Activated T-helper 17 cell treated with anti-CD3 and anti-CD28 coated beads, Interleukin-2, amount 50 U/mL, for 72 hours (primary cell): ENCODE measurements at regions not wholly inside any gene's neighbourhood (a gene's known extent, or its start where the extent isn't known, plus 50 kb on each side); places are given as distances from the start of the nearest gene placed in this dataset.

Source experiments
- ATAC-seq: fragments of 150-1000 bp; cut with Tn5 transposase; replicated peaks from 2 replicates; pipeline ENCODE4 v1.10.0; 2021; ENCODE audit warnings: mild to moderate bottlenecking, moderate library complexity
- H3K27ac Mint-ChIP-seq: one replicate; pipeline ENCODE4 v1.8.0; 2022; ENCODE audit warnings: mixed read lengths
- H3K27me3 Mint-ChIP-seq: one replicate; pipeline ENCODE4 v1.8.0; 2022; ENCODE audit warnings: mixed read lengths
- H3K36me3 Mint-ChIP-seq: one replicate; pipeline ENCODE4 v1.8.0; 2022; ENCODE audit warnings: low read depth, mild to moderate bottlenecking, mixed read lengths
- H3K4me1 Mint-ChIP-seq: one replicate; pipeline ENCODE4 v1.8.0; 2022; ENCODE audit warnings: mixed read lengths
- H3K4me3 Mint-ChIP-seq: one replicate; pipeline ENCODE4 v1.8.0; 2022; ENCODE audit warnings: mild to moderate bottlenecking, mixed read lengths
- H3K9me3 Mint-ChIP-seq: one replicate; pipeline ENCODE4 v1.8.0; 2022; ENCODE audit warnings: mixed read lengths

DNA sequence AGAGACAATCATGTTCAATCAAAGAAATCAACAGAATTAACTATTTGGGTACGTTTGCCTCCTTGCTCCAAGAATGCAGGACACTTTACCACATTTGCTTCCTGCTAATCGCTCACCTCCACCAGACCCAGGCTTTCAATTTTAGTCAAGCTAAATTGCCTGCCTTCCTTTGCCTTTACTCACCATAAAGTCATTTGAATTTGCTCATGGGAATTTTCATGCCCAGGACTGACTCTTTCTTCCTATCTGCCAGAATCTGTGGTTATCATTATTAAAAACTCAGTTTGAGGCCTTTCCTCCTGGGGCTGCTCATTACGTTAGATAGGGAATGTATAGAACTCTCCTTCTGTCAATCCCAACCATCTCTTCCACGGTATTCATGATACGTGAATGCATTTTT is 1935.3 kb upstream of the WWC1 start:
- no peaks in the 10 kb centered on the region for H3K36me3 Mint-ChIP-seq
- ATAC-seq: no peak

GRCh38 chr5:166358127-166358830 is 1933.2 kb upstream of the WWC1 start:
- ATAC-seq: no peak
- H3K4me1 Mint-ChIP-seq: no peaks in the 10 kb centered on the region
- no peaks in the 10 kb centered on the region for H3K36me3 Mint-ChIP-seq
- H3K4me3 Mint-ChIP-seq: no peak overlapping the region
- no peaks in the 10 kb centered on the region for H3K9me3 Mint-ChIP-seq
- no peak overlapping the region for H3K27ac Mint-ChIP-seq
- H3K27me3 Mint-ChIP-seq: no peaks in the 10 kb centered on the region

More for the DNA sequence above, 1935.3 kb upstream of the WWC1 start:
- Mint-ChIP-seq H3K27me3 (no peaks in the 10 kb centered on the region), H3K27ac (no peak overlapping the region), H3K9me3 (no peaks in the 10 kb centered on the region), H3K4me3 (no peak overlapping the region), H3K4me1 (no peaks in the 10 kb centered on the region)

DNA sequence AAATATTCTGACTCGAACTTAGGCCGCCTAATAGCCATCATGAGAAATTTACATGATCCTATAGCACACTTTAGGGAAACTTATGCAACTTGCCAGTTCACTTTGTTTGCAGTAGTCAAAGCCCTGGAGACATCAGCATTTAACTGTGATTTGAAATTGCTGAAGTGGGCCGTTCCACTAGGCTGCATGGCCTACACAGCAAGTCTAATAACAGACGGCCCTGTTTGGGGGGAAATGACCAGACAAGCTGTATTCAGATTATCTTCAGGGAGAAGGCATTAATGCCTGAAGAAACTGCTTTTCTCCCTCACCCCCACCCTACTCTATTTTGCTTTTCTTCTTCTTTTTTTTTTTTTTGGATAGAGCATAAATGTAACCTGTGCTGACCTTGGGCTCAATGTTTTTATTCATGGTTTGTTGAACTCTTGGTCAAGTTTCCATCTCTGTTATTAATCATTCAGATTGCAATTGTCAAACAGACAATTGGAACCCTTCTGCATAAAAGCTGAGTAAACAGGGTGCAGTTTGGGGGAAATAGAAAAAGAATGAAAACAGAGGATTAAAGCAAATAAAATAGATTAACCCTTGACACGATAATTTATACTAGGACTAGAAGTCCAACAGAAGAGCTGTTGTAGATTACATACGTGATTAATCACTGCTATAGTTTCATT is 1928.2 kb upstream of the WWC1 start:
- Mint-ChIP-seq H3K27me3 (no peaks in the 10 kb centered on the region), H3K9me3 (no peaks in the 10 kb centered on the region), H3K36me3 (no peaks in the 10 kb centered on the region), H3K4me3 (no peak overlapping the region), H3K4me1 (no peaks in the 10 kb centered on the region), H3K27ac (no peak overlapping the region)
- no peak for ATAC-seq

GRCh38 chr5:166365164-166365563 is 1926.3 kb upstream of the WWC1 start:
- H3K27me3 Mint-ChIP-seq: no peaks in the 10 kb centered on the region
- H3K9me3 Mint-ChIP-seq: no peaks in the 10 kb centered on the region
- no peak overlapping the region for H3K4me3 Mint-ChIP-seq
- no peak overlapping the region for H3K27ac Mint-ChIP-seq
- H3K4me1 Mint-ChIP-seq: no peaks in the 10 kb centered on the region
- no peak for ATAC-seq
- no peaks in the 10 kb centered on the region for H3K36me3 Mint-ChIP-seq

DNA sequence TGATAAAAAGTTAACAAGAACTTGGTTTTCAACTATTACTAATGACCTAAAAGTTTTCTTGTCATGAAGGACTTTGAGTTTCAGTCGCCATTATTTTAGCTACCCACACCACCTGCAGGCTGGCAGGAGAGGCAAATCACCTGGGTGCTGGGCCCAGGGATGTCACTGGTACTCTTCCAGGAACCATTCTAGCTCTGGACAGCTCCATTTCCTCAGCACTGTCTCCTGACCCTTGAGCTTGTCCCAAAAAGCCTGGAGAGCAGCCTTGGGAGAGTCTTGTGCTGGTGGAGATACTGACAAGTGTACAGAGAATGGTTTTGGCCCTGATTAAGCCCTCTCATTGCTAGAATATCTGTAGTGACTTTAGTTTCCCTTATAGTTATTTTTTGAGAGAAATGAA is 1924.1 kb upstream of the WWC1 start:
- no peak overlapping the region for H3K27ac Mint-ChIP-seq
- no peaks in the 10 kb centered on the region for H3K9me3 Mint-ChIP-seq
- no peak for ATAC-seq
- no peaks in the 10 kb centered on the region for H3K36me3 Mint-ChIP-seq
- H3K4me3 Mint-ChIP-seq: no peak overlapping the region
- H3K4me1 Mint-ChIP-seq: no peaks in the 10 kb centered on the region
- no peaks in the 10 kb centered on the region for H3K27me3 Mint-ChIP-seq

GRCh38 chr5:166369346-166369745 is 1922.1 kb upstream of the WWC1 start:
- Mint-ChIP-seq H3K36me3 (no peaks in the 10 kb centered on the region), H3K9me3 (no peaks in the 10 kb centered on the region), H3K4me1 (no peaks in the 10 kb centered on the region), H3K27ac (no peak overlapping the region), H3K4me3 (no peak overlapping the region), H3K27me3 (no peaks in the 10 kb centered on the region)
- ATAC-seq: no peak

DNA sequence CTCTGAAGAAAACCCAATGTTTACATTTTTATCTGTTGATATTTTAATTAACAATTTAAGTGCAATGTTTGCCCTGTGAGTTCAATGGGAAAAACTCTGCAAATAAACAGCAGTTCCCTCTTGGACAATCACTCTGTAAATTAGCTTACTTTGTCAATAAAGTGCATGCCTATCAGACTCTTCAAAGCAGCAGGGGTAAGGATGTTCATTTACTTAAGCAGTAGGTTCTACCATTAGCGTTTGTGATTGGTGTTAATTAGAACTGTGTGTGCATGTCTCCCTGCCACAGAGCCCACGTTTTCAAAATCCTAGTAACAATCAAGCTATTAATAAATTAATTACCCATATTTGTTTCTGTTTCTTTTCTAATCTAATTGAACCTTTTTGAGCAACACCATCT is 1921.6 kb upstream of the WWC1 start:
- H3K4me1 Mint-ChIP-seq: no peaks in the 10 kb centered on the region
- H3K4me3 Mint-ChIP-seq: no peak overlapping the region
- no peaks in the 10 kb centered on the region for H3K36me3 Mint-ChIP-seq
- H3K27me3 Mint-ChIP-seq: no peaks in the 10 kb centered on the region
- H3K9me3 Mint-ChIP-seq: no peaks in the 10 kb centered on the region
- H3K27ac Mint-ChIP-seq: no peak overlapping the region
- ATAC-seq: no peak

GRCh38 chr5:166370928-166371690 is 1920.3 kb upstream of the WWC1 start:
- H3K27ac Mint-ChIP-seq: no peak overlapping the region
- H3K36me3 Mint-ChIP-seq: no peaks in the 10 kb centered on the region
- H3K27me3 Mint-ChIP-seq: no peaks in the 10 kb centered on the region
- no peaks in the 10 kb centered on the region for H3K9me3 Mint-ChIP-seq
- H3K4me3 Mint-ChIP-seq: peak overlapping the region; percentile 41
- no peaks in the 10 kb centered on the region for H3K4me1 Mint-ChIP-seq
- ATAC-seq: no peak

- no peaks in the 10 kb centered on the region for H3K9me3 Mint-ChIP-seq
- no peak overlapping the region for H3K27ac Mint-ChIP-seq
- ATAC-seq: no peak
- no peaks in the 10 kb centered on the region for H3K36me3 Mint-ChIP-seq
- no peaks in the 10 kb centered on the region for H3K27me3 Mint-ChIP-seq
- H3K4me1 Mint-ChIP-seq: no peaks in the 10 kb centered on the region
- no peak overlapping the region for H3K4me3 Mint-ChIP-seq
Observed at GRCh38 chr5:166373817-166374216, 1917.6 kb upstream of the WWC1 start.

GRCh38 chr5:166377756-166378155 is 1913.7 kb upstream of the WWC1 start:
- no peak for ATAC-seq
- Mint-ChIP-seq H3K36me3 (no peaks in the 10 kb centered on the region), H3K27ac (no peak overlapping the region), H3K9me3 (peaks cover 4% of the 10 kb centered on the region), H3K4me3 (no peak overlapping the region), H3K4me1 (no peaks in the 10 kb centered on the region), H3K27me3 (no peaks in the 10 kb centered on the region)

DNA sequence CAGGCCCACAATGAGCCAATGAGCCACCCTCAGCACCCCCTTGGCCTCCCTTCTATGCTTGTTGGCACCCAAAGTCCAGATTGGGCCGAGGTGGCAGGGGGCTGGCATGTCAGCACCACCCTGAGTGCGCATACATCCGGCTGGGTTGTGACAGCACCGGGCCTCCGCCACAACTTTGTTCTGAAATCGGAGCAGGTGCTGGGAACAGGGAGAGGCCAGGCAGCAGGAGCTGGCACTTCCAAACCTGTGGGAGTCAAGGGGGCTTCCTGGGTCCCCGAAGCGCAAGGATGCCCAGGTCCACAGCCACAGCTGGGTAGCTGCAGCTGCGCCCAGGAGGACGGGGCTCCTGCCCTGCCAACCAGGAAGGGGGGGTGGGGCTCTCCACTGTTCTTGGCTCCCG is 1911.9 kb upstream of the WWC1 start:
- Mint-ChIP-seq H3K9me3 (peaks cover 4% of the 10 kb centered on the region), H3K36me3 (no peaks in the 10 kb centered on the region), H3K27ac (no peak overlapping the region), H3K4me3 (no peak overlapping the region), H3K4me1 (no peaks in the 10 kb centered on the region), H3K27me3 (no peaks in the 10 kb centered on the region)
- no peak for ATAC-seq

DNA sequence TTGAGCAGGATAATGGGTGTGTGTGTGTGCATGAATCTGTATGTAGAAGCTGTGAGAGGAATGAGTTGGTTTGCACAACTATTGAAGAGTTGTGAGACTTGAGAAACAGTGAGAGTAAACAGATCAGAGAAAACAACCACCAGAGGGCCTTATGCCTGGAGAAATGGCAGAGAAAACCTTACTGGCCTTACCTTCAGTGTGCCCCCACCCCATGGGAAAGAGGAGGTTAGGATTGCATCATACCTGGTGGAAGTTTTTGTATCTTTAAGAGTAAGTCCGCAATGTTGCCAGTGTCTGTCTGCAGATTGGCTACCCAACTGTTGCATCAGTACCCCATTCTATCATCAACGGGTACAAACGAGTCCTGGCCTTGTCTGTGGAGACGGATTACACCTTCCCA is 1909.4 kb upstream of the WWC1 start:
- H3K9me3 Mint-ChIP-seq: peaks cover 7% of the 10 kb centered on the region
- no peaks in the 10 kb centered on the region for H3K4me1 Mint-ChIP-seq
- H3K36me3 Mint-ChIP-seq: no peaks in the 10 kb centered on the region
- ATAC-seq: no peak
- H3K27ac Mint-ChIP-seq: no peak overlapping the region
- no peaks in the 10 kb centered on the region for H3K27me3 Mint-ChIP-seq
- no peak overlapping the region for H3K4me3 Mint-ChIP-seq

- H3K9me3 Mint-ChIP-seq: peaks cover 5% of the 10 kb centered on the region
- no peaks in the 10 kb centered on the region for H3K36me3 Mint-ChIP-seq
- no peak for ATAC-seq
- H3K27me3 Mint-ChIP-seq: no peaks in the 10 kb centered on the region
- H3K27ac Mint-ChIP-seq: no peak overlapping the region
- no peak overlapping the region for H3K4me3 Mint-ChIP-seq
- H3K4me1 Mint-ChIP-seq: no peaks in the 10 kb centered on the region
Observed at GRCh38 chr5:166398131-166398530, 1893.3 kb upstream of the WWC1 start.

DNA sequence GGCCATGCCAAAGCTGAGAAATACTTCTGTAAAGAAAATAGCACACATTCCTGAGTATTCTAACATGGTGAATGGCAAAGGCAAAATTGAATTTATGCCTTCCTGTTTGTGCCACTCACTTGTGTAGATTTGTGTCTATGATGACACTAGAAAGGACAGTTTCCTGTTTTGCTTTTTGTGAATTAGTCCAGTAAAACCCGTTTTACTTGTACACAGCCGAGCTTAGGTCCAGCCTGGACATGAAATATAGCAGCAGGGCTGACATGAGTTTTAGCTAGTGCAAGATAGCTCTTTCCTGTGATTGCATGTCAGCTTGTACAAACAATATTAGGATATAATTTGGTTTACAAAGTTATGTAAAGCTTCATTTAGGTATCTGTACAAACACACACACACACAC is 1891.7 kb upstream of the WWC1 start:
- Mint-ChIP-seq H3K9me3 (peaks cover 5% of the 10 kb centered on the region), H3K27ac (no peak overlapping the region), H3K4me3 (no peak overlapping the region), H3K36me3 (no peaks in the 10 kb centered on the region), H3K4me1 (no peaks in the 10 kb centered on the region), H3K27me3 (no peaks in the 10 kb centered on the region)
- no peak for ATAC-seq

DNA sequence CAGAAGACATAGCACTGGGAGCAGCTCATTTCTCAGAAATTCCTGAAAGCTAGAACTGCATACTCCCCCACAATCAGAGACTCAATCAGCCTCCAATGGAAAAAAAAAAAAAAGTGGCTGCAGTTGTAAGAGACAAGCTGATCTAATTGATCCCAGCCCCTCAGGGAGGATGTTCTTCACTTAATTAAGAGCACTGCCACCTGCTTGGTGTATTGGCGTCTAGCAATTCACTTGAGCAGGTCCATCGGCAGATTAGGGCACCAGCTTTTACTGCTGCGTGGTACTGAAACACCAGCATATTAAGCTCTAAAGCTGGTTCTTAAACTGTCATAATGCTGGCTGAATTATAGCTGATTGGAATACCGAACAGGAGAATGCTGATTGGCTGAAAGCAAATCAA is 1890.1 kb upstream of the WWC1 start:
- no peak for ATAC-seq
- Mint-ChIP-seq H3K9me3 (peaks cover 3% of the 10 kb centered on the region), H3K36me3 (no peaks in the 10 kb centered on the region), H3K4me3 (no peak overlapping the region), H3K27me3 (no peaks in the 10 kb centered on the region), H3K27ac (no peak overlapping the region), H3K4me1 (no peaks in the 10 kb centered on the region)
